Putamen (tissue), 1 donor: ENCODE measurements at regions not wholly inside any gene's neighbourhood (a gene's known extent, or its start where the extent isn't known, plus 50 kb on each side); places are given as distances from the start of the nearest gene placed in this dataset.
"Not testable (repeated sequence)": the region's sequence is repeated elsewhere in the genome, so short reads cannot be mapped to it uniquely, and the experiment has no call there.

Experiments used
- DNase-seq: peaks from one replicate; pipeline ENCODE4 v3.0.0-alpha.2; 2016; ENCODE audit warnings: low spot score

DNA sequence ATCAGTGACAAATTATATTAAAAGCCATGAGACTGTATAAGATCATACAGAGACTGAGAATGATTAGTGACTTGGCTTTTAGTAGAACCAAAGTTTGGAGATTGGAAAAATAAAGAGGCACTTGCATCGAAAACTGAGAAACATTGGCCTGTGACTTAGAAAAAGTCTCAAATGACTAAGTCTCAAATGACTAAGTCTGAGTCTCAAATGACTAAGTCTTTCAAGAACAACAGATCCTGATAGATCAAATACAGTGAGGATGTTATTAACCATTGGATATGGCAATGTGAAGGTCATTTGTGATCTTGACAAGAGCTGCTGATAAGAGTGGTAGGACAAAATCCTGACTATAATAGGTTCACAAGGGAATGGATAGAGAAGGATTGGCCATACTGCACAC lies 135.5 kb upstream of the FANCL start:
- no peak for DNase-seq

- no peak for DNase-seq
Observed at GRCh38 chr2:58369594-58369993, 128.5 kb upstream of the FANCL start.

GRCh38 chr2:58364098-58364497 lies 123.0 kb upstream of the FANCL start:
- no peak for DNase-seq

GRCh38 chr2:58358026-58358425 lies 116.9 kb upstream of the FANCL start:
- no peak for DNase-seq

DNA sequence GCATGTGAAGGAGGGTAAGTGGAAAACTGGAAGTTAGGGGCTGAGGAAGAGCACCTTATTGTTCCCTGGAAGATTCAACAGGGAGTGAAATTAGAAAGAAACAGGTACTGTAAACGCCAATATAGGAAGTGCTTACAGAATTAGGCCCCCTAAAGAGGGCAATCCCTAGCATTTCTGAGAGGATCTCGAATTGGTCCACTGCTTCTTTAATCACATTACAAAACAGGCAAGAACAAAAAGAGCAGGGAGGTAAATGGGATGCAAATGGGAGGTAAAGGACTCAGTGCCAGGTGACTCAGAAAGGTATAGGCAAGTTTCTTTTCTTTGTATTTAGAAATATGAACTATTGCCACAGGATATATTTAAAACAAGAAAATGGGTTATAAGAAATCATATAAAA lies 116.4 kb upstream of the FANCL start:
- DNase-seq = no peak

DNA sequence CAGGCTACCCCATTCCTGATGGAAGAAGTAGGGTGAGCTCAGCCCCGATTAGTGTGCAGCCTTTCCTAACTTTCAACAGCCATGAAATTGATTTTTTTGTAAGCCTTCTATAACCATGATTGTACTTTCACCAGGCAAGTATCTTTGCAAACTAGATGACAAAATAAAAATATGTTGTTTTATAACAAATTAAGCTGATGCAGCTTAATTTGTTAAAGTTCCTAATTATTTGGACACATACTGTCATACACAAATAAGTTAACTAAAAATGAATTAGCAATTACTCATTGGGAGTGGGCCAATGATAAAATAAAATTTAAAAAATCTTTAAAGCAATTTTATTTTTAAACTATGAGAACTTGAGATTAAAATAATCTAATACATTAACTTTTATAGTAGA lies 113.1 kb upstream of the FANCL start:
- no peak for DNase-seq

DNA sequence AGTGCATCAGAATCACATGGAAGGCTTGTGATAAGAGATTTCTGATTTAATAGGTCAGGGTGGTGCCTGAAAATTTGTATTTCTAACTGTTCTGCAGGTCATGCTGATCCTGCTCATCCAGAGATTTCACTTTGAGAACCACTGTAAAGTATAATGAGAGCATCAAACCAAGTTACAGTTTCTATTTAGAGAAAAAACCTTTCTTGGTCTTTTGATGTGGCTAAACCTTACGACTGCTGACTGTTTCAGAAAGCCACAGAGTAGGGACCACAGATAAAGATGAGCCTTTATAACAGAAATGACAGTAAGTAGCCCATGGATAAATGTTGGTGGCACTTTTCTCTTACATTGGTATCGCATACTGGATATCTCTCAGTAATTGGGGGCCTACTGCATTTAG lies 109.4 kb upstream of the FANCL start:
- no peak for DNase-seq

DNA sequence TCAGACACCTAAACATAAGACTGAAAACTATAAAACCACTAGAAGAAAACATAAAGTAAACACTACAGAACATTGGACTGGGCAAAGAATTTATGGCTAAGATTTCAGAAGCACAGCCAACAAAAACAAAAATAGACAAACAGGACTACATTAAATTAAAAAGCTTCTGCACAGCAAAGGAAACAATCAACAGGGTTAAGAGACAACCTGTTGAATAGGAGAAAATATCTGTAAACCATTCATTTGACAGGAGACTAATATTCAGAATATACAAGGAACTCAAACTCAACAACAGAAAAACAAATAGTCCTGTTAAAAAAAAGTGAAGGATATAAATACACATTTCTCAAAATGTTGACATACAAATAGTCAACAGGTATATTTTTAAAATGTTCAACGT lies 106.7 kb upstream of the FANCL start:
- DNase-seq = no peak

- DNase-seq = no peak
Observed at GRCh38 chr2:58341047-58341446, 99.9 kb upstream of the FANCL start.

DNA sequence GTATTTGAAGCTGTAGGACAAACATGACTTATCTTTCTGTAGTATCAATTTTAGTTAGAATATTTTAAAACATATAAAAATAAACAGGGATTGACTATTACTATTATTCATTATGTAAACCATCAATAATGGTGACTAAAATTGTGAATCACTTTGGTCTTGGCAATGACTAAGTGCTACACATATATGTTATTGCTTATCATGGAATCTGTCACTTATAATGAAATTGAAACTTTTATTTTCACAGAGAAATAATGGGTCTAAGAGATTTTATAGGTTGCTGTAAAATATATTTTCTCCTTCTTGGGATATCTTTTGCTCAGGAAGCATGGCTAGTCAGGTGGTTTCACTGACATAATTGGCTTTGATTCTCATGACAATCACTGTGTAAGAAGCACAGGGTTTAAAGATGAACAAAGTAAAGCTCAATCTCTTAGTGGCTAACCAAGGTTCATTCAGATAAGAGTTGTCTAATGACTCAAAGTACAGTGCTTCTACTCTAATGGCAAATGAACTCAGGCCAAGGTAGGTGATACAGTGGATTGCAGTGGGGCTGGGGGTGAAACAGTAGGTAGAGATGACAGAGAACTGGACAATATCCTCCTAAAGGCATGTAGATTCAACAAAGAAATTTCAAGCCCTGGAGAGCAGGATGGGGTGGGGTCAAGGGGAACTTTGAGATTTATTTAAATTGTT lies 98.6 kb upstream of the FANCL start:
- no peak for DNase-seq

GRCh38 chr2:58336416-58336815 lies 95.3 kb upstream of the FANCL start:
- DNase-seq = no peak

- DNase-seq = peak; percentile 39
Observed at GRCh38 chr2:58334414-58334813, 93.3 kb upstream of the FANCL start.

- DNase-seq = peak; percentile 12
Observed at GRCh38 chr2:58325296-58325895, 84.3 kb upstream of the FANCL start.

- DNase-seq = no peak
Observed at GRCh38 chr2:58319481-58319880, 78.4 kb upstream of the FANCL start.

- DNase-seq = not testable (repeated sequence)
Observed at GRCh38 chr2:58318949-58319348, 77.8 kb upstream of the FANCL start.

- no peak for DNase-seq
Observed at GRCh38 chr2:58313926-58314325, 72.8 kb upstream of the FANCL start.

DNA sequence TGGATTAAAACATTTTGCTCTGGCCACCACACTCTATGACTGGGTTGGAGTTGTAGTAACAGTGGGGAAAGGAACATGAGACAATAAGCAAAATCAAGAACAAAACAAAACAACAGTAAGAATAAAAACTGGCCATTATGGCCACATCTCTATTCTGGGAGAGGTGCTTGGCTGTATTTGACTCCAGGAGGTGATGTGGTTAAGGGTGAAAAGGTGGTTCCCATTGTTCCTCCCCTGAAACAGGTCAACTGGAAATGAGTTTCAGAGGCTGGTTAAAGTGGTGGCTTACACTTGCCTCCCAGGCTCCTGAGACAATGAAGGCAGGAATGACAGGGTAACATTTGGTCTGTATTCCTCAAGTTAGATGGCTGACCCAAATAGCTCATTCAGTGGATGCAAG lies 67.3 kb upstream of the FANCL start:
- no peak for DNase-seq

- no peak for DNase-seq
Observed at GRCh38 chr2:58304843-58305242, 63.7 kb upstream of the FANCL start.

DNA sequence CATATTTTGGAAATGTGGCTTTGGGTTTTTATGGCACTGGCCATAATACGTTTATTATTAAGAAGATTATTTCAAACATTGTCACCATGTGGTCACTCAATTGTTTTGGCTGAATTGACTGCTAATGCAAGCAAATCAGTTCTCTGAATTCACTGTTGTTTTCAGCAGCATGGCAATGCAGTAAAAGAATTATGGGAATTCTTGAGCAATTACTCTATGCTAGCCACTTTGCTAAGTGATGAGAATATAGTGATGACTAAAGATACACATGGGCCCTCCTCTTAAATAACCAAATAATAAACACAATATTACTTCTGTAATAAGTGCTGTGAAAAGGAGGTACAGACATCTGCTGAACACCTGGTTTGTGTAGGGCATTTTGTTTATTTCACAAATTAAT lies 58.0 kb upstream of the FANCL start:
- no peak for DNase-seq

- DNase-seq = peak; percentile 15
Observed at GRCh38 chr2:58293056-58293455, 51.9 kb upstream of the FANCL start.

DNA sequence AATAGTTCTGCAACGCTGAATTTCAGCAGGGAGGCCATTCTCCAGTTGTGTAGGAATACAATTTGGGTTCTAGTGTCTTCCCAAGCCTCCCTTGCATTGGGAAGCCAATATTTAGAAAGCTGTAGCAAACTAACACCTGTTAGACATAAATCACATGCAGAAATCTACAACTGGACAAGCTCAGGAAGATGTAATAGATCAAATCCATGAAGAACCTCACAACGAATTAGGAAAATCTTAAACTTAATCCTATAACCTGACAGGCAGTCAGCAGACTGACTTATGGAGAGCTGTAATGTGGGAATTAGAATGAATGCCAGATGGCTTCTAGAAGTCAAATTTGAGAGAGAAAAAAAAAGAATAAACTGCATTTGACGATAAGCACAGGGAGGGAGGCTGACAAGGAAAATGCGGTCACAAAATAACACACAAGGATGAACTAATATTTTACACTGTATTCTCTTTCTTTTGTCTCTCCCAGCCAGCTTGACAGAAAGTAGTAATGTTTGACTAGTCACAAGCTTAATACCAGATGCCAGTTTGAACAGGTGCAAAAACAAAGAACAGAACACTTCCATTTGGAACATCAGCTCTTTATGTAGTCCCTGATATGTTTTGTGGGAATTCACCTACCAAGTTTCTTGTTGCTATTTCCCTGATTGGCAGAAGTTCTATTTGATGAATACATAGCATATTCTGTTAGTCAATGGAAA lies 50.8 kb upstream of the FANCL start:
- no peak for DNase-seq
